ENCODE measurements at regions not wholly inside any gene's neighbourhood (a gene's known extent, or its start where the extent isn't known, plus 50 kb on each side); places are given as distances from the start of the nearest gene placed in this dataset.

DNA sequence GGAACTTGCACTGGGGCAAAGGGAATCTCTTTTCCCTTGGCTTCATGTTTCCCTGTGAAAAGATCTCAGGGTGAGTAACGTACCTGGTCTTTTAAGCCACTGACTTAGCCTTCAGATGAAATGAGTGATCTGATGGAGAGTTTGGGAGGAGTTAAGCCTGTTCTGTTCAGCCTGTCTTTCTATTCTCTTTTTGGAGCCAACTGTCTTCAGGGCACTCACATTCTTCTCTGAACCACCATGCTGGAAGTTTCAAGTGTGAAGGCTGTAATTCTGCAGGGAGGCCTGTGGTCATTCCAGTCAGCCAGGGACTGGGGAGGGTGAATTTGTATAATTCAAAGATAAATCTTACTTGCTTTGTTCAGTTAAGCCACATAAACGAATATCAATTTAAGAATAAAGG lies 722.2 kb upstream of the SEMA6A start:
- in situ Hi-C loops (cut with HindIII; ENCODE audit: low sequenced_read_pairs): loop anchor here (5.0 kb wide), 1 partner anchor 50 kb away; no protein-coding TSS in a partner anchor

DNA sequence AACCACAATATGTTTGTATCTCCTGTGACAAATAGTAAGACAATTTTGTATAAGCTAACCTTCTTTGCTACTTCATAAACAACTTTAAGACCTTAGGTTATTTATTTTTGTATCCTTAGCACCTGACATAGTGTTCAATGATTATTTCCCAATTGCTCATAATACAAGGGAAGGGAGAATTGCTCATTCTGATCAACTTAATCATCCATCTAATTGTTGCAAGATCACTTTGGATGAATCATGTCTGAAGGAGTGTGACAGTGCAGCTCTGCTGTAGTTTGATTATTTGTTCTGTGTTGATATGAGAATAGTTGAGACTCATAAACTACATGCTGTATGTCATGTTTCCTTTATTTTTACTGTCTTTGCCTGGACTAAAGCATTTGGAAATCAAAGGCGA lies 721.3 kb upstream of the SEMA6A start:
- in situ Hi-C loops (cut with HindIII; ENCODE audit: low sequenced_read_pairs): loop anchor here (5.0 kb wide), 1 partner anchor 49 kb away; no protein-coding TSS in a partner anchor

GRCh38 chr5:117286813-117287212 lies 712.2 kb upstream of the SEMA6A start:
- in situ Hi-C loops (cut with HindIII; ENCODE audit: low sequenced_read_pairs): no loop called here

- in situ Hi-C loops (cut with HindIII; ENCODE audit: low sequenced_read_pairs): no loop called here
These were observed 697.0 kb upstream of the SEMA6A start for GRCh38 chr5:117271656-117272055.

- in situ Hi-C loops (cut with HindIII; ENCODE audit: low sequenced_read_pairs): no loop called here
These were observed 691.7 kb upstream of the SEMA6A start for GRCh38 chr5:117266280-117266679.

- in situ Hi-C loops (cut with HindIII; ENCODE audit: low sequenced_read_pairs): no loop called here
These were observed 688.6 kb upstream of the SEMA6A start for GRCh38 chr5:117263231-117263630.

DNA sequence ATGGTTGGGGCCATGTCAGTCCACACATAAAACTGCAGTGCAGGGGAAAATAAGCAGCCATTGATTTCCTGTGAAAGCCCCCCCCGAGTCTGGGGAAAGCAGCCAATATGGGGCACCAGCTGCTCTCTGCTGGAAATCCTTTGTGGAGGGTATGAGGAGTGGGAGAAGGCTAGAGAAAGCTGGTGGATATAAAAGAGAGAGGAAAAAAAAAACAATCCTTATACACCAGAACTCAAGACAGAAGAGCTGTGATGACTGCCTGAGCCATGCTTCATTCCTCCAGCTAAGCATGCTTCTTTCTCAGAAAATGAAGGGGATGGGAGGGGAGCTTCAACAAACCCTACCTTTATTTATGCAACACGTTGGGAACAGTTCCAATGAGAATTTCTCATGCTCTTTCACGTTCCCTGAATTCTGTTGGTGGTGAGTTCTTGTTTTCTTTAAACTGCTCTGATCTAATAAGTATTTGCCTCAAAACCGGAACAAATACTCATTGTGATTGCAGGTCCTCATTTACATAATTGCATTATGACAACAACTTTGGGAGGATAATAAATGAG lies 688.0 kb upstream of the SEMA6A start:
- in situ Hi-C loops (cut with HindIII; ENCODE audit: low sequenced_read_pairs): no loop called here

DNA sequence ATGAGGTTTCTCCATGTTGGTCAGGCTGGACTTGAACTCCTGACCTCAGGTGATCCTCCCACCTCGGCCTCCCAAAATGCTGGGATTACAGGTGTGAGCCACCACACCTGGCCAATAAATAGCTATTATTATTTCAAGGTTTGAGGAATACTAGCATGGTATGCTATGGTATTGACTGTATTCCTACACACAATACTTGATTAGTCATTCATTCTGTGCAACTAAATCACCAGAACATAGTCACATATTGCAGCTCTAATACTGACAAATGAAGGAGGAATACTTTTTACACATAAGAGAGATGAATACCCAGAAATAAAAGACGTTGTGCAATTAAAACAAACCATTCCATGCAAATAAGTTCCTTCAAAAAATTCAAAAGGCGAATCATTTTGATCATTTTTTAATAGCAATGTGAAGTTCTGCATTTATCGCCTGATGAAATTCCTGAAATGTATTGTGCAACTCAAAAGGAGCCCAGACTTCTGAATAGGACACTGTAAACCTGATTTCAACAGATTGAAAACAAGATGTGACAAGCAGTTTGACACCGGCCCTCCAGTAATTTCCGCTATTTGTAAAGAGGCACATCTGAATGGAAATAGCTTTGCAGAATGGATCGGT lies 687.4 kb upstream of the SEMA6A start:
- in situ Hi-C loops (cut with HindIII; ENCODE audit: low sequenced_read_pairs): no loop called here

GRCh38 chr5:117255211-117256027 lies 680.8 kb upstream of the SEMA6A start:
- in situ Hi-C loops (cut with HindIII; ENCODE audit: low sequenced_read_pairs): no loop called here

DNA sequence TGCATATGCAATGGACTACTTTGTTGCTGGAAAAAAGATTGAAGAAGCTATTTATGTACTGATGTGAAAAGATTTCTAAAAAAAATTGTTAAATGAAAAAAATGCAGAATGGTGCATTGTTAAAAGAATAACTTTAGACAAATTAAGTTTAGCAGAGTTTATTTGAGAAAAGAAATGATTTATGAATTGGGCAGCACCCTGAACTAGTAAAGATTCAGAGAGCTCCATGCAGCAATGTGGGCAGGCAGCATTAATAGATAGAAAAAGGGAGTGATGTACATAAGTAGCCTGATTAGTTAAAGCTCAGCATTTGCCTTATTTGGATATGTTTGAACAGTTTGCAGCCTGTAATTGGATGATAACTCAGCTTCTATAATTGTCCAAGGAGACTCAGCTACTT lies 677.9 kb upstream of the SEMA6A start:
- in situ Hi-C loops (cut with HindIII; ENCODE audit: low sequenced_read_pairs): no loop called here

DNA sequence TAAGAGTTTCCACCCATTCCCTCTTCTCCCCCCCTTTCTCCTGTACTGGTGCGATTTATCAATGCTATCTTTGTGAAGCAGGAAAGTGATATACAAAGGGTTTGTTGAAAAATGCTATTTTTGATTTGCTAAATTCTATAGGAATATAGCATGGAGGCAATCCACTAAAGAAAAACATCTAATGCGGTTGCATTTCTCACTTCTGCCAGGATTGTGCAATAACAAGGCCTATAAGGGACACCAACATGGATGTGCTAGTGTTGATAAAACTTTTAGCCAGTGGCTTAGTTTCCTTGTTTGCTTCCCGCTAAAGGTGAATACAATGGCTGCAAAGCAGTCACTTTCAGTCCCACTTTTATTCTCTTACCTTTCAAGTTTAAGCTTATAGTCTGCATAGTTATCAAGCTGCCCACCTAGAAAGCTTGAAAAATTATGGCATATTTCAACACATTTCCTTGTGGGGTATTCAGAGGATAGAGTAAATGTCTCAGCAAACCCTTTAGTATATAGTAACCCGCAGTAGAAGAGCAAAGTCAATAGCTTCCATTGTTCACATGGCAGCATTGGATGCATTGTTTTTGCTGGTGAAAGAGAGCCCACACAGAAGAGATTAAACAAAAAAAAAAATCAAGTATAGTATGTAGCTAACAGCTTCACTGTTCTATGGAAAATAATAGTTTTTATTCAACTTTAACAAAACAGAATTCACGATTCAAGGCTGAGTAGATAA lies 674.6 kb upstream of the SEMA6A start:
- in situ Hi-C loops (cut with HindIII; ENCODE audit: low sequenced_read_pairs): loop anchor here (5.0 kb wide), 1 partner anchor 48 kb away; no protein-coding TSS in a partner anchor

- in situ Hi-C loops (cut with HindIII; ENCODE audit: low sequenced_read_pairs): loop anchor here (5.0 kb wide), 1 partner anchor 51 kb away; no protein-coding TSS in a partner anchor
These were observed 671.8 kb upstream of the SEMA6A start for GRCh38 chr5:117246424-117246823.

- in situ Hi-C loops (cut with HindIII; ENCODE audit: low sequenced_read_pairs): loop anchor here (5.0 kb wide), 1 partner anchor 52 kb away; no protein-coding TSS in a partner anchor
These were observed 670.5 kb upstream of the SEMA6A start for GRCh38 chr5:117245130-117245529.

- in situ Hi-C loops (cut with HindIII; ENCODE audit: low sequenced_read_pairs): no loop called here
These were observed 667.4 kb upstream of the SEMA6A start for GRCh38 chr5:117242028-117242427.

DNA sequence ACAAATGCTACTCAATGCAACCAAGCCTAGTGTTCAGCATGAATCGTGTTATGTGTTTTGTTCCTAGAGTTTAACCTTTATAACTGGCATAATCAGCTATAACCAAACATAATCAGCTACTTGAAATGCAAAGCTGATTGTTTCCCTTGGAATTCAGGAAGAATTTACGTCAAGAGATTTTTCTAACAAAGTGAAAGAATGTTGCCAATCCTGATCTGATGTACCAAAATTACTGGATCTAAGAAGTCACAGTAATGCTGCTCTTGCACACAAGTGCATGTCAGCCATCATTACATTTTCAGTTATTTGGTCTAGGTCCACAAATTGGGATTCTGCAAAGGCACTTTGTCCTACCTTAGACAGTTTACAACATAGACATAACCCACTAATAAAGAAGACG lies 662.3 kb upstream of the SEMA6A start:
- in situ Hi-C loops (cut with HindIII; ENCODE audit: low sequenced_read_pairs): no loop called here

- in situ Hi-C loops (cut with HindIII; ENCODE audit: low sequenced_read_pairs): no loop called here
These were observed 661.2 kb upstream of the SEMA6A start for GRCh38 chr5:117235786-117236185.

DNA sequence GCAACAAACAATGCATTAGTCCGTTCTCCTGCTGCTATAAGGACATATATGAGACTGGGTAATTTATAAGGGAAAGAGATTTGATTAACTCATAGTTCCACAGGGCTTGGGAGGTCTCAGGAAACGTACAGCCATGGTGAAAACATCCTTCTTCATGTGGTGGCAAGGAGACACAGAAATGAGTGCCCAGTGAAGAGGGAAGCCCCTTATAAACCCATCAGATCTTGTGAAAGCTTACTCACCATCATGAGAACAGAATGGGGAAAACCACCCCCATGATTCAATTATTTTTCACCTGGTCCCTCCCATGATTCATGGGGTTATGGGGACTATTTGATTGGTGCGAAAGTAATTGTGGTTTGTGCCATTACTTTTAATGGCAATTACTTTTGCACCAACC lies 655.8 kb upstream of the SEMA6A start:
- in situ Hi-C loops (cut with HindIII; ENCODE audit: low sequenced_read_pairs): no loop called here

GRCh38 chr5:117220730-117221129 lies 646.1 kb upstream of the SEMA6A start:
- in situ Hi-C loops (cut with HindIII; ENCODE audit: low sequenced_read_pairs): no loop called here

GRCh38 chr5:117218789-117219188 lies 644.2 kb upstream of the SEMA6A start:
- in situ Hi-C loops (cut with HindIII; ENCODE audit: low sequenced_read_pairs): no loop called here

DNA sequence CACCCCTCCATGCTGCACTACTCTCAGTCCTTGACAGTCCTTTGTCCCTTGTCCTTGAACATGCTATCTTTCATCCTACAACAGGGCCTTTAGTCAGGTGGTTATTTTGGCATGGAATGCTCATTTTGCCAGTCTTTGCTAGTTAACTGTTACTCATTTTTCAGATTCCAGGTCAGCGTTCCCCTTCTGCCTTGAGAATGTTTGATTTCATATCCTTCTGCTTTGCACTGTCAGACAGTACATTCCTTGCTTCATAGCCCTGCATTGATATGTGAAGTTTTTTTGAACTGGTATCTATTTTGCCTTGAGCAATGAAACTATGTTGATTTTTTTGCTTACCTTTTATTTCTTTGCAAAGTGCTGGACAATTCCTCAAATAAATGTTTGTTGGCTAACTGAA lies 638.2 kb upstream of the SEMA6A start:
- in situ Hi-C loops (cut with HindIII; ENCODE audit: low sequenced_read_pairs): no loop called here

GRCh38 chr5:117210796-117211195 lies 636.2 kb upstream of the SEMA6A start:
- in situ Hi-C loops (cut with HindIII; ENCODE audit: low sequenced_read_pairs): no loop called here

All from endothelial cell of hepatic sinusoid (primary cell).